Right cardiac atrium (tissue), 5 donors: ENCODE measurements at regions not wholly inside any gene's neighbourhood (a gene's known extent, or its start where the extent isn't known, plus 50 kb on each side); places are given as distances from the start of the nearest gene placed in this dataset.

Experiments used
- ATAC-seq, 2 donors: fragments of 200-7000 bp; cut with Tn5 transposase; one replicate each; pipeline versions ENCODE4 v1.8.0 to v1.9.1; 2020; ENCODE audit warnings: moderate library complexity in 2 of 2, mild to moderate bottlenecking in 1 of 2
- DNase-seq, 3 donors: peaks; one replicate each; pipeline ENCODE4 v3.0.0-alpha.2; 2020
- H3K27ac ChIP-seq: one replicate; pipeline ENCODE4 v1.5.1; 2013; ENCODE audit warnings: mild to moderate bottlenecking, low read length, control low read depth, moderate library complexity
- H3K27me3 ChIP-seq: one replicate; pipeline ENCODE4 v1.6.1; 2013; ENCODE audit not compliant: control insufficient read depth, insufficient read depth
- H3K4me1 ChIP-seq: one replicate; pipeline ENCODE4 v1.6.1; 2013; ENCODE audit warnings: low read length; ENCODE audit not compliant: control insufficient read depth, insufficient read depth
- H3K4me3 ChIP-seq: one replicate; pipeline ENCODE4 v1.5.1; 2013; ENCODE audit warnings: low read length, control low read depth
- H3K9me3 ChIP-seq: one replicate; pipeline ENCODE4 v1.6.1; 2013; ENCODE audit warnings: low read length; ENCODE audit not compliant: control insufficient read depth
- WGBS: extraction: QIAGEN DNeasy Blood & Tissue Kit; methylation state at CpG from one replicate; pipeline ENCODE4 v1.1.7; 2013; 5-methylcytosine and 5-hydroxymethylcytosine counted together
- intact Hi-C, 4 donors: fragments of 100-400 bp; cut with DNase I; formaldehyde crosslinking; loops; one replicate each; pipeline versions ENCODE4 v1.11.0 to v1.14.0; 2022 to 2023
- donor health status: healthy with polysubstance abuse.
- donor health status: DM: no; HTN: yes; CAD: no.
- donor health status: DM: no; HTN: no; CAD: no.
- donor health status: DM: no; HTN: yes; CAD: no; lungs with severe emphysema.
- donor health status: DM: yes; HTN: yes; CAD: no.

DNA sequence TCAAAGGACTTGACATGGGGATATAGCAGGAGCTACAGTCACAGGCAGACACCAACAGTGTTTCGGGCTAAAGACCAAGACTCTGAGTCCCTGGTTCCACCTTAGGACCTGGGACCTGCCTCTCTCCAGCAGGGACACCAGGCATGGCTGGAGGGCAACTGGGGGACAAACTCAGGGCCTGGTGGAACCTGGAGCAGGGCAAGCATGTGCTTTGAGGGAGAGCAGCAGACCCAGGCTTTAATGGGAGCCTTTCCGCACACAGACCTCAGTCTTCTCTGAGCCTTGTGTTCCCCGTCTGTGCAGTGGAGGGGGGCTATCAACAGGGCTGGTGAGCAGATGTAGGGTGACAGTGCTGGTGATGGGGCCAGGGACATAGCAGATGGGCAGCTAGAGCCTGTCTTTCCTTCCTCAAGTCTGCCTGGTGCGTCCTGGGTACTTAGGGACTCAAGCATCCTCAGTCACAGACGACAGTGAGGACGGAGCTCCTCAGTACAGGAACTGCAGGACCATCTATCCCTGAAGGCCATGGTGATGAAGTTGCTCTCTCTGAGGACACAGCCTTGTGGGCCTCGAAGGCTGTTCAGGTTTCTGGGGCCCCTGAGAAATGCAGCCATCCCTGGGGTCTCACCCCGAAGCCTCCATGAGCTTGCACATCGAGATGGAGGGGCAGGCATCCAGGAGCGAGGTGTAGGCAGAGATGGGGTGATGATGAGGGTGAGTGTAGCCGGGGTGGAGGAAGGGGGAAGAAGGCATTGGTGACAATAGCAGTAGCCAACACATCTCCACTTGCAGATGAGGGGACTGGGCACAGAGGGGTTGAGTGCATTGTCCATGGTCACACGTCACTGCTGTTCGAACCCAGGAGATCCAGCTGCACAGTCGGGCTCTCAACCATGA, 593.4 kb downstream of the PTPRU start:
- no peak for DNase-seq
- H3K4me1 ChIP-seq: no peaks in the 10 kb centered on the region
- no peak overlapping the region for H3K27ac ChIP-seq
- H3K9me3 ChIP-seq: no peaks in the 10 kb centered on the region
- intact Hi-C loops: no loop called here
- H3K27me3 ChIP-seq: no peaks in the 10 kb centered on the region
- 87% methylated on average over 14 of the region's 14 CpGs for WGBS
- no peak overlapping the region for H3K4me3 ChIP-seq
- ATAC-seq: no peak

DNA sequence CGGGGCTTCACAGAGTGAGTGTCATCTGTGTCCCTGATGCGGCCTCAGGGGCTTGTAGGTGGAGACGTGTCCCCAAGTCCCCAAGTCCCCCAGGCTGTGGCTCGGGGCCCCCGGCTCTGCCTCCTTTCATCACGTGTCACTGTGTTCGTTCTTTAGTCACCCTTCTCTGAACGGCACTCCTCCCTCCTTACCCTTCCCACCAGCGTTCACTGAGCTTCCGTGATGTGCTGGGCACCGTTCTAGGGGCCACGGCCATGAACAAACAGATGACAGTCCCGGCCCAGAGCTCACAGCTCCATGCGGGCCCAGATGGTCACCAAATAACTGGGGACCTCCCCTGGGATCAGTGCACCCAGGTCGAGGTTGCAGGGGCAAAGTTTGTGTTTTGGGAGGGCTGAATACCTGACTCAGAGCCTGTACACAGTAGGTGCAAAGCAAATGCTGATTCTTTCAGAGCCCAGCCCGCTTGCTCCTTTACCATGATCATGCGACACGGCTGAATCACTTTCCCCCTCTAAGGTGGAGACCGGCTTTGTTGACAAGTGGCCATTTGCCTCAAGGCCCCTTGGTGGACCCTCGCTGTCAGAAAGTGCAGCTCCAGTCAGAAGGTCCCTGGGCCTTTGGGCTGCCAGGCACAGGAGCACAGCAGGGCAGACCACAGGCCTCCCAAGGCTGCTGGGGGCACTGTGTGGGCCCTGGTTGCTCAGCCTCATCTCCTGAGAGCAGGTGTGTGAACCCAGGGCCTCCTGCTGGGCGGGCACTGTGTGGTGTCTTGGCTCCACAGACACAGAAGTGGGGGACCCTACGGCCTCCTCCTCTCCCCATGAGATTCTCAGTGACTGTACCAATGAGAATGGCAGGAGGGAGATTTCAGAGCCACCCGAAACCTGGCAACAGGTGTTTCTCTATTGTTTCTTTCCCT, 592.5 kb downstream of the PTPRU start:
- Histone ChIP-seq H3K4me3 (no peak overlapping the region), H3K4me1 (no peaks in the 10 kb centered on the region), H3K9me3 (no peaks in the 10 kb centered on the region), H3K27ac (no peak overlapping the region), H3K27me3 (no peaks in the 10 kb centered on the region)
- 78% methylated on average over 23 of the region's 23 CpGs for WGBS
- ATAC-seq (no peak), DNase-seq (no peak)
- intact Hi-C loops: no loop called here

DNA sequence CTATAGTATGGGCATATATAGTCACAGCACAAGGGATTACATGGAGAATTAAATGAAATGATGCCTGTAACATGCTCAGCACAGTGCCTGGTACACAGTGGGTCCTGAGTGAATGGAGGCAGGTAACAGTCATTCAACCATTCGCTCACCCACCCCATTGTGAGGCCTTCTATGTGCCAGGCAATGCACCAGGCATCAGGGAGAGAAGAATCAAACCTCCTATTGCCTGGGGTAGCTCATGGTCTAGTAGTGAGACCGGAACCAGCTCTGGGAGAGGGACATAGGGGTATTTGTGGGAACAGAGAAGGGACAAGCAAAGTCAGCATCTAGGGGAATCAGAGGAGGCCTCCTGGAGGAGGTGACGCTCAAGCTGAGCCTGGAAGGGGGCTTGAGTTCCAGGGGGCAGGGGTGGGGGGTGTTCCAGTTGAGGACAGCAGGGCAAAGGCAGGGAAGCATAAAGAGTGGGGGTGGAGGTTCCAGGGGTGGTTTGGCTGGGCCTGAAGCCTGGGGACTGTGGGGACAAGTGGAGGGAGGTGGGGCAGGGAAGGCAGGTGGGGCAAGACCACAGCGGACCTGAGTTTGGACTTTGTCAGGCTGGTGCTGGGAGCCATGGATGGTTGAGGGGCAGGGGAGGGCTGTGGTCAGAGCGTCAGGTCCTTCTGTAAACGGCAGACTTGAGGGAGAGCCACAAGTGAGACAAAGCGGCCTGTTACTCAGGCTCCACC, 591.6 kb downstream of the PTPRU start:
- Histone ChIP-seq H3K4me1 (no peaks in the 10 kb centered on the region), H3K27me3 (no peaks in the 10 kb centered on the region), H3K9me3 (no peaks in the 10 kb centered on the region), H3K27ac (no peak overlapping the region), H3K4me3 (no peak overlapping the region)
- intact Hi-C loops: no loop called here
- 84% methylated on average over 7 of the region's 7 CpGs for WGBS
- DNase-seq (no peak), ATAC-seq (no peak)

DNA sequence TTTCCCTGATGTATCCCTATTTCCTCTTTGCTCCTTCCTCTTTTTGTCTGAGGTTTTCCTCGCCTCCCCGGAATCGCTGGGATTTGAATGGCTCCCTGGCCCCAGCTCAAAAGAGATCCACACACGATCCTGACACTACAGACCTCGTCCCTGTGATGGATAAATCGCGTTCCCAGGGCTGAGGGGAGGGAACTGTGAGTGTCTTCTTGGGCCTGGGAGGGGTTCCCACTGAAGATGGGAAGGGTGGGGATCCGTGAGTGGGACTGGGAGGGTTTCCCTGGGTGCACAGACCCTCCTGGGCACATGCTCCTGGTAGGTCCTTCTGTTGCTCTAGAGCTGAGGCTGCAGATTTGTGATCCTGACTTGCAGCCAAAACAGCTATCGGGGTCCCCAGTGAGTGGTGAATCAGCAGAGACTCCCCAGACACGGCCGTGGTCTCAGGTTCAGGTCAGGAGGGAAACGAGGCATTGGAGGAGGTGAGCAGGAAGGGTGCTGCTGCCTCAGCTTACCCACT, 591.0 kb downstream of the PTPRU start:
- Histone ChIP-seq H3K27ac (no peak overlapping the region), H3K27me3 (no peaks in the 10 kb centered on the region), H3K9me3 (no peaks in the 10 kb centered on the region), H3K4me3 (no peak overlapping the region), H3K4me1 (no peaks in the 10 kb centered on the region)
- ATAC-seq: no peak
- intact Hi-C loops: no loop called here
- WGBS: 60% methylated on average over 12 of the region's 12 CpGs
- no peak for DNase-seq

DNA sequence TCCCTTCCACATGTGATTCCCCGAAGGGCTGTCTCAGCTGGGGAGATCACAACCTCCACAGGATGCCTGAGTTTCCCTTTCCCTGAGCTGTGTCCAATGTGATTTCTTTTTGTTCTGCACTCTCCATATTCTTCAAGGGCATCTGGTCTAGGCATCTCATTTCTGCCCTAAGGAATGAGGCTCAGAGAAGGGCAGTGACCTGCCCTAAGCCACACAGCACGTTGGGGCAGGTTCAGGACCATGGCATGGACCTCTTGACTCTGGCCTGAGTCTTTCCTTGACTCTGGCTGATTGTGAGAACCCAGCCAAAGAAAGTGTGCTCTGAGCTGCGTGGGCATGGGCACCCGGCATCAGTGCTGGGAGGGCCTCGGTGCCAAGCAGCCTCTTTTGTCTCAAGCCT, 590.3 kb downstream of the PTPRU start:
- WGBS: 68% methylated on average over 5 of the region's 5 CpGs
- Histone ChIP-seq H3K27ac (no peak overlapping the region), H3K9me3 (no peaks in the 10 kb centered on the region), H3K4me1 (no peaks in the 10 kb centered on the region), H3K4me3 (no peak overlapping the region), H3K27me3 (no peaks in the 10 kb centered on the region)
- ATAC-seq: no peak
- intact Hi-C loops: no loop called here
- DNase-seq: no peak

DNA sequence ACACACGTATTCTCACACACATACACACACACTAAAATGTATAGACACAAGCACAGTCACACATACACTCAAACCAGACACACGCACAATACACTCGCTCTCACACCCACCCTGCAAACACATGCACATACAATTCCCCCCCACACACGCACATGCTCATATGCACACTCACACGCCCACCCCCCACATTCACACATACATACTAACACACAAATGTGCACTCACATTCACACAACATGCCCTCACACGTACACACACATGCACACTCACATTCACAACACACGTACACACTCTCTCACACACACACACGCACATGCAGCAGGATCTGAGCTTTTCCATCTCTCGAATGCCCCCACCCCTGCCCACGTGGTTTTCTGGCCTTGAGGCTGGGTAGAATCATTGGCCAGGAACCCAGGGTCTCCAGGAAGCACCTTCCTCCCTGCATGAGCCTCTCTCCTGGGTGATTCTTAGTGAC, 589.7 kb downstream of the PTPRU start:
- intact Hi-C loops: no loop called here
- Histone ChIP-seq H3K27me3 (no peaks in the 10 kb centered on the region), H3K4me3 (no peak overlapping the region), H3K9me3 (no peaks in the 10 kb centered on the region), H3K27ac (no peak overlapping the region), H3K4me1 (no peaks in the 10 kb centered on the region)
- no peak for ATAC-seq
- 88% methylated on average over 10 of the region's 10 CpGs for whole genome bisulfite sequencing
- no peak for DNase-seq

DNA sequence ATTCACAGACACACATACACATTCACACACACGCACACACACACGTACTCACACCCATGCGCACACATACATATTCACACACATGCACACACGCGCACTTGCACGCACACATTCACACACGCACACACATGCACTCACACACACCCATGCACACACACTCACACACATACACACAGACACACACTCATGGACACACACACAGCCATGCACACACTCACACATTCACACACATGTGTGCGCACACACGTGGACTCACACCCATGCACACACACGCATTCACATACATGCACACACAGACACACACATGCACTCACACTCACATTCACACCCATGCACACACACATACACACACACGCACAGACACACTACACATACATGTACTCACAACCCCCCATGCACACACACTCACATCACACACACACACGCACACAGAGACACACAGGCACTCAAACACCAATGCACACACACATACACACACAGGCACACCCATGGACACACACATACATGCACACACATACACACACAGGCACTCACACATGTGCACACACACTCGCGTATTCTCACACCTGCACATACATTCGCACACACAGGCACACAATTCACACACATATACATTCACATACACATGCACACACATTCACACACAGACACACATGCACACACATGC, 589.1 kb downstream of the PTPRU start:
- Histone ChIP-seq H3K27ac (no peak overlapping the region), H3K27me3 (no peaks in the 10 kb centered on the region), H3K4me1 (no peaks in the 10 kb centered on the region), H3K4me3 (no peak overlapping the region), H3K9me3 (no peaks in the 10 kb centered on the region)
- DNase-seq: no peak
- ATAC-seq: no peak
- intact Hi-C loops: no loop called here
- WGBS: 91% methylated on average over 15 of the region's 15 CpGs

DNA sequence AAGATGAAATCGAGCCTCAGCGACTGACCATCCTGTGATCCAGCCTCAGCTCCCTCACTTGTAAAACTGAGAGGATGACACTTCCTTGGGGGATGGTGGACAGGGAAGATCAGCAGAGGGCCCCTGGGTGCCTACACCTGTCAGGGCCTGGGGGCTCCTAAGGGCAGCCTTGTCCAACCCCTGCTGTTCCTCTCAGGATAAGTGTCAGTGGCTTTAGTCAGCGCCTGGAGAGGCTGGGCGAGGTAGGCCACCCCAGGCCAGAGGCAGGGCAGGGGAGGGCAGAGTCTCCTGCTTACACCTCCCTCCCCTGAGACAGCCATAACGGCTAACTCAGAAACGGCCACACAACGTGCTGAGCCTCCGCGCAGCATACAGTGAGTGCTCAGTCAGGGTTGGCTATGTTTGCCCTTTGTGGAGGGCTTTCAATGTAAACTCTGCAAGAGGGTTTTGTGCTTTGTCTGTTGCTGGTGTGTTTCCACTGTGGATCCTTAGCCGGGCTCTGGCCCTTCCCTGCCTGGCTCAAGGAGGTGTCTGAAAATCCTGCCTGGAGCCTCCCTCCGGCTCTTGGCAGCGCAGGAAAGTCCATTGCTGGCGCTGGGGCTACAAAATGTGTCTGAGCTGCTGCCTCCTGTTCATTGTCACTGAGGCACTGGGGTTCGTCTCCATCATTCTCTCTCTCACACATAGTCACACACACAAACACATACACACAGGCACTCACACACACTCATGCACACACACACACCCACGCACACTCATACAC, 588.4 kb downstream of the PTPRU start:
- DNase-seq: no peak
- no peak for ATAC-seq
- no peaks in the 10 kb centered on the region for H3K27me3 ChIP-seq
- no peaks in the 10 kb centered on the region for H3K4me1 ChIP-seq
- no peak overlapping the region for H3K27ac ChIP-seq
- 74% methylated on average over 15 of the region's 15 CpGs for WGBS
- H3K4me3 ChIP-seq: no peak overlapping the region
- intact Hi-C loops: no loop called here
- no peaks in the 10 kb centered on the region for H3K9me3 ChIP-seq

DNA sequence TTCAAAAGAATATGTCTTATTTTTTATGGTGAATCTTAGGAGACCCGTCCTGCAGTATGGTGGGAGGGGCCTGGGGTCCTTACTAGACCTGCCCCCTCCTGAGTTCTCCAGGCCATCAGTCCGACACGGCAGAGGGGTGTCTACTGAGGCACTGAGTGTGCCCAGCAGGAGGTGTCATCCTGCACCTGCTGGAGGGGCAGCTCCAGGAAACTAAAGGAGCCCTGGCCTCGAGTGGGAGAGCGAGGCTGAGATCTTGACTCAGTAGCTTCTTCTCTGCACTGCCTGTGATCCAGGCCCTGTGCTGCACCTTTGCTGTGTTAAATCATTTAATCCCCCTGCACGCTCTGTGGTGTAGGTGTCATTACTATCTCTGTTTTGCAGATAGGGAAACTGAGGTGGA, 587.7 kb downstream of the PTPRU start:
- intact Hi-C loops: no loop called here
- Histone ChIP-seq H3K27ac (no peak overlapping the region), H3K4me3 (no peak overlapping the region), H3K4me1 (no peaks in the 10 kb centered on the region), H3K9me3 (no peaks in the 10 kb centered on the region), H3K27me3 (no peaks in the 10 kb centered on the region)
- DNase-seq (no peak), ATAC-seq (no peak)
- 57% methylated on average over 6 of the region's 6 CpGs for WGBS

DNA sequence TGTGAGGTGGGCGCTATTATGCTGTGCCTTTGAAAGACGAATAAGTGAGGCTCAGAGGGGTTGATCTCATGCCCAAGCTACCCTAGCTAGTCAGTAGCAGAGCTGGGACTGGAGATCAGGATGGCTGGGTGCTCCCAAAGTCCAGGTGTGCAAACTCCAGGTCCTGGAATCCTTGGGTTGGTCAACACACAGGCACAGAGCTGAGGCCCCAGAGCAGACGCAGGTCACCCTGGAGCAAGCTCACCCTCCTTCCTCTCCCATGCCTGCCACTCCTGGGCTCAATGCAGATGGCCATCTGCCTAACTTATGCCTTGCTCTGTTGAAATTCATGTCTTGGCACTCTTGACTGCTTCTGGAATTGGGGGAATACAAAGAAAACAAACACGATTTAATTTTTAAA, 587.2 kb downstream of the PTPRU start:
- no peaks in the 10 kb centered on the region for H3K27me3 ChIP-seq
- WGBS: 87% methylated on average over 4 of the region's 4 CpGs
- no peaks in the 10 kb centered on the region for H3K9me3 ChIP-seq
- no peak overlapping the region for H3K27ac ChIP-seq
- no peak for DNase-seq
- H3K4me1 ChIP-seq: no peaks in the 10 kb centered on the region
- H3K4me3 ChIP-seq: no peak overlapping the region
- intact Hi-C loops: no loop called here
- ATAC-seq: no peak
